ENCODE measurements at regions not wholly inside any gene's neighbourhood (a gene's known extent, or its start where the extent isn't known, plus 50 kb on each side); places are given as distances from the start of the nearest gene placed in this dataset.

GRCh38 chr11:70645537-70645936 is 247.2 kb downstream of the CTTN start:
- TF ChIP-seq CTCF (IDR thresholded peaks at IDR 0.05; ENCODE audit: poor library complexity) (no peak), EZH2 (IDR thresholded peaks at IDR 0.05; ENCODE audit: borderline replicate concordance) (no peak)
